HG03196 (cell line): ENCODE measurements at regions not wholly inside any gene's neighbourhood (a gene's known extent, or its start where the extent isn't known, plus 50 kb on each side); places are given as distances from the start of the nearest gene placed in this dataset.

Experiments used
- ATAC-seq: cut with Tn5 transposase; IDR thresholded peaks from one replicate; pipeline ENCODE4 v1.9.1; 2021; ENCODE audit not compliant: unreplicated experiment

DNA sequence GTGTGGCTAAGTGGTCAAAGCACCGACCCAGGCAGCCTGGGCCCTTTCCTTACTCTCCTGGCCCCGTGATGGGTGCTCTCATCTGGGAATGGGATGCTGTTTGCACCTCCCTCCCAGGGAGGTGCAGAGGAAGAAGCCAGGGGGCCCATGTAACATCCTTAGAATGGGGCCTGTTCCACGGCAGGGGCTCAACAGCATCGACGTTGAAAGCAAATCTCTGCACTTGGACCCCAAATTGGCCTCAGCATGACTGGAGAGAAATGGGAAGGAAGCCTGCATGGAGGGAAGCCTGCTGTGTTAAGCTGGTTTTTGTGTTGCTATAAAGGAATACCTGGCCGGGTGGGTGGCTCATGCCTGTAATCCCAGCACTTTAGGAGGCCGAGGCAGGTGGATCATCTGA is 1288.4 kb downstream of the TBC1D22A start:
- ATAC-seq, result no peak

GRCh38 chr22:48049116-48049515 is 1286.7 kb downstream of the TBC1D22A start:
- no peak for ATAC-seq

- no peak for ATAC-seq
These were observed 1285.5 kb downstream of the TBC1D22A start for GRCh38 chr22:48047722-48048500.

DNA sequence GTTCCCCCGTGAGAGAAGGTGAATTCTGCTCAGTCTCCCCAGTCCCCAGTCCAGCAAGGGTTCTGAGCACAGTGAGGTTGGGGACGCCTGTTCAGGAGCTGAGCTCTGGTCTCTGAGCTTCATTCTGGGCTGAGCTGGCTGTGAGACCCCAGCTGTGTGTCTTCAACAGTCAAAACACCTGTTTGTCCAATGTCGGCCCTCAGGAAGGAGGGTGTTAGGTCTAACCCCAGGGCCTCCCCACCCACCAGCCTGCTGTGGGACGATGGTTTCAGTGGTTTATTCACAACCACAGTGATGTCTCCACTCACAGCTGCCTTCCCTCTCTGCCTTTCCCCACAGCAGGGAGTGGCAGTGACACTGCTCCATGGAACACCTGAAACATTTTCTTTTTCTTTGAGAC is 1282.9 kb downstream of the TBC1D22A start:
- peak; percentile 58 for ATAC-seq

DNA sequence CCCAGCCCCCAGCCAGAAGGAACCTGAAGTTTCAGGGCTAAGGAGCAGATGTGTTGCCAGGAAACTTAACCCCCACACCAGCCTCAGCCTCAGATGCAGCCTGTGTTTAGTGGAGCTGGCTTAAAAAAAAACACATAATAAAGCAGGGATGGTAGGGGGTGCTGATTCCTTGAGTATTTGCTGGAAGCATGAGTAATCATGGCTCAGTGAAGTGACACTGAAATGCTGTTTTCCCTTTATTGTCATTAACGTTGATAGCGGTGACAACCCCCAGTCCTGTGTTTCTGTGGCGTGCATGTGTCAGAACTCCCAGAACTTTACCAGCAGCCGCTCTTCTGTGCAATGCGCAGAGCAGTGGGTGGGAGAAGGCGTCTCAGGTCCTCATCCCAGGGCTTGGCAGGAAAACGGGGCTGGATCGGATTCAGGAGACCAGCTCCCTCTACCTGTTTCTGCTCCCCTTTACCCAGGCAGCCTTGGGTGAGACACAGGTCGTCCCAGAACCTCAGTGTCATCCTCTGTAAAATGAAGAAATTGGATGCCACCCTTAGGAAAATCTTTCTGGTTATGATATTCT is 1282.1 kb downstream of the TBC1D22A start:
- ATAC-seq, result no peak

GRCh38 chr22:48043581-48043980 is 1281.1 kb downstream of the TBC1D22A start:
- ATAC-seq, result no peak

GRCh38 chr22:48042621-48043395 is 1280.4 kb downstream of the TBC1D22A start:
- no peak for ATAC-seq

- ATAC-seq, result no peak
These were observed 1276.9 kb downstream of the TBC1D22A start for GRCh38 chr22:48039326-48039725.

DNA sequence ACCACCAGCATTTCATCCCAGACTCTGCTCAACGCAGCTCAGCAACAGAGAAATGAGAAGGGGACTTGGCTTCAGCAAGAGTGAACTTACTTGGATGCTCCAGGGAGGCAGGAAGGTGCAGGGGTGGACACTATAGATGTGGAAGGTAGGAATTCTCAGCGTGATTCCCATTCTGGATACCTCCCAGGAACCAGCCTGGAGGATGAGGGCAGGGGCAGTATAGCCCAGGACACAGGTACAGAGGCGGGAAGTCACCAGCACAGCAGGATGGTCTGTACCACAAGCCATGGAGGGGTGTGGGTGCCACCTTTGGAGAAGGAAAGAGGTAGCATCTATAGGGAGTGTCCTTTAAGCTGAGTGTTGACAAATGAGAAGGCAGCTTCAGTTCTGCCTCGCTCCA is 1275.2 kb downstream of the TBC1D22A start:
- ATAC-seq, result no peak

DNA sequence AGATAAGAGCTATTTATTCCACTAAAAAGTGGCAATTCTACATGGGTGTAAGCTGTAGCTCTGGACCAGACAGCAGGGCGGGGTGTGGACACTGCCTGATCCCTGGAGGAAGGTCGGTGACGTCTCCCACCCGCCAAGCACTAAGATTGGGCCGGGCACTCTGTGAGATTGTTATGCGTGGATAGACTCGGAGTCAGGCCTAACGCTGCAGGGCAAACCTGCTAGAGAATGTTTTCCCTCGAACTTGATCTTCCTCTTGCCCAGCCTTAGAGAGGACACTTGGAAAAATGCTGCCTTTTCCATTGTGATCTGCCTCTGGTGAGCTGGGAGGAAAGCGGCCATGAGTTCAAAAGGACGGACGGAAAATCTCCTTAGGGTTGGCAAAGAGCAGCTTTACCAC is 1273.4 kb downstream of the TBC1D22A start:
- no peak for ATAC-seq

GRCh38 chr22:48031589-48031988 is 1269.1 kb downstream of the TBC1D22A start:
- no peak for ATAC-seq

DNA sequence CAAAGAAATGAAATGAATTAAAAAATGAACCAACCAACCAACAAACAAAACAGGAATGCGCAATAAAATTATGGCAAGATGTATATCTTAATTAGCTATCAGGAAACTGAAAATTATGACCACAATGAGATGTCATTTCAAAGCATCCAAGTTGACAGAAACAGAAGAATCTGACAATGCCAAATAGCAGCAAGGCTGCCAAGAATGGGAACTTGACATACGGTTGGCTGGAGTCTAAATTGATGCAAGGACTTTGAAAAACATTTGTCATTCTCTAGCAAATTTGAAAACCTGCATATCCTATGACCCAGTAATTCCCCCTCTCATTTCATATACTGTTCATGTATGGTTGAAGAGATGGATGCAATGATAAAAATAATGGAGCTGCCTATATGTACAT is 1262.6 kb downstream of the TBC1D22A start:
- no peak for ATAC-seq

DNA sequence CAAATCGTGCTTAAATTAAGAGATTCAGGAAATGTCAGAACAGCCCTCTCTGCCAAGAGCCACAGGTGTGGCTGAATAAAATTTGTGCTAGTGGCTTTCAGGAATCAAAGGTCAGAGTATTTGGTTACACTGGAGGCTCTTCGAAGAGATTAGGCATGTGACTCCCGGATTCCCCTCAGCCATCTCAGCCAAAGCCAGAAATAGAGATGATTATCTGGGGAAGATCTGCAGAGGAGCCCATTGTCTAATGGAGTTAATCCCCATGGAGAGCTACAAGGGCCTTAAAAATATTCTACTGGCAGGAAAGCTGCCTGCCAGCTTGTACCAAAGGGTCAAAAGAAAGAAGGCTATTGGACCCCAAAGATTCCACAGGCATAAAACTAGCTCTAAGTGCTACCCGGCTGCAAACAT is 1259.5 kb downstream of the TBC1D22A start:
- no peak for ATAC-seq

DNA sequence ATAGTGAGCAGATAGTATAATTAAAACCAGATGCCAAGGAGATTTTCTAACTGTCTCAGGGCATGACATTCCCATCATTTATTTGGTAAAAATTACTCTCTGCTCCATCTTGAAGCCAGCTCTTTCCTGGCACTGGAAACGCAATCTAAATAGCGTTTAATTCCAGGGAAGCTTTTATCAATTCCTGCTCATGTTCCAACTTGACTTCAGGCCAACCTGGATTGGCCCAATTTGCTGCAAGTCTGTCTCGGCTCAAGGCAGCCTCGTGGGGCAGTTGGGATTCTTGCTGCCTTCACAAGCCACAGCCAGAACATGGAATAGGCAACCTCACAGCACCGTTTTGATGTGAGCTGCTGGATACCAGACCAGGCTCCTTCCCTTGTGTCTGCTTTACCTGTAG is 1255.9 kb downstream of the TBC1D22A start:
- no peak for ATAC-seq

- no peak for ATAC-seq
These were observed 1253.3 kb downstream of the TBC1D22A start for GRCh38 chr22:48015701-48016100.

GRCh38 chr22:48004936-48005335 is 1242.5 kb downstream of the TBC1D22A start:
- no peak for ATAC-seq

DNA sequence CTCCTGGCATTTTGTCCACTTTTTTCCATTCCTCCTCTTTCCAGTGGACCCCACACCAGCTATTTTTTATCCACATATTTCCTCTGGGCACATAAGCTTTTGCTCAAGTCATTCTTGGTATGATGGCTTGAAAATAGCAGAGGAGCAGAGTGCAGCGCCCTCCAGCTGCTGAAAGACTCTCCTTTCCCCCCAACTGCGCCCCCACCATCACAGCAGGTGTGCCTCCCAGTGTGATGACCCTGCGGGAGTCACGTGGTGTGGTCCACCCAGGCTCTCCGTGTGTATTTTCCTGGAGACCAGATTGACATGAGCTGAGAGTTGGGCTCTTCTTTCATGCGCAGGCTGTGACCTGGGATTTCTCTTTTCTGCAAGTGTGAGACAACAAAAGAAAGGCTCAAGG is 1241.6 kb downstream of the TBC1D22A start:
- ATAC-seq, result no peak

GRCh38 chr22:48001101-48001500 is 1238.7 kb downstream of the TBC1D22A start:
- no peak for ATAC-seq

DNA sequence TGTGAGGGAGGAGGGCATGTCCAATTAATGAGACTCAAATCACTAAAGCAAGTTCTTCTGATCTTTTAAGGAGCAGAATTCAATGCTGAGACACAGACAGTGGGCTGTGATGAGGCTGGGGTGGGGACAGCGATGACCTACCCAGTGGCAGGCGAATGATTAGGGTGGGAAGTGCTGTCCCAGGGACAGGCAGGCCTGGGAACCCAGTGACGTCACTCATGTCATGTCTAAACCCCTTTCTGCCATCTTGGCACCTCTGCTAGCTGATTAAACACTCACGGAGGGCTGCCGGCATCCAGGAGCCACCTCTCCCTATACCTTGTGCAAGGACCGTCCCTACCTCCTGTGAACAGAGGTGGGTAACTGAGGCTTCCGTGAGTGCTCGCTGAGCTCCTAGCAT is 1235.2 kb downstream of the TBC1D22A start:
- no peak for ATAC-seq

- no peak for ATAC-seq
These were observed 1234.7 kb downstream of the TBC1D22A start for GRCh38 chr22:47997052-47997590.

DNA sequence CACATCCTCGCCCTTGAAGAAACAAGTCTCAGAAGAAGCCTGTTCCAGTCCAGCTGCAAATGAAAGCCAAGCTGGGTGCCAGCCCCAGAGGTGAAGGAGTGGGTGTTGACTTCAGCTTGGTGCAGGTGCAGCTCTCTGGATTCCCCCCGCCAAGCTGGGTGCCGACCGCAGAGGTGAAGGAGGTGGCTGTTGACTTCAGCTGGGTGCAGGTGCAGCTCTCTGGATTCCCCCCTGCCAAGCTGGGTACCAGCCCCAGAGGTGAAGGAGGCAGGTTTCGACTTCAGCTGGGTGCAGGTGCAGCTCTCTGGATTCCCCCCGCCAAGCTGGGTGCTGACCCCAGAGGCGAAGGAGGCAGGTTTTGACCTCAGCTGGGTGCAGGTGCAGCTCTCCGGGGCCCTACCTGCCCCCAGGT is 1234.0 kb downstream of the TBC1D22A start:
- no peak for ATAC-seq

DNA sequence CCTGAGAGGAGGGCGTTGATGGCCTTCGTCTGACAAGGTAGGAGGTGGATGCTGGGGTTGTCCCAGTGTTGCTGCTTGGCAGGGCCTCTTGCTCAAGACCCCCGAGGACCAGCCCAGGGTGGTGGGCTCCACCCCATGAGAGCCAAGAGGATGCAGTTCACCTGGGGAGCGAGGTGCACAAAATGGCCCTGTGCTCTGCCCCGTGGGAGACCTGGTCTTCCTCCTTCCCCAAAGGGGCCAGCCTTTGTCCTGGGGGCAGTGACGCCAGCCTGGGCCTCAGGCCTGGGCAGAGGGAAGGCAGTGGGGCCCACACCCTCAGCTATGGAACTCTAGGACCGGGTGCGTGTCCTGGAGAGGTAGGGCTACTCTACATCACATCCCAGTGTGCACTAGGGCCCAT is 1233.3 kb downstream of the TBC1D22A start:
- ATAC-seq, result no peak
